GM10266 (cell line): ENCODE measurements at regions not wholly inside any gene's neighbourhood (a gene's known extent, or its start where the extent isn't known, plus 50 kb on each side); places are given as distances from the start of the nearest gene placed in this dataset.
"Not testable (repeated sequence)": the region's sequence is repeated elsewhere in the genome, so short reads cannot be mapped to it uniquely, and the experiment has no call there.

Experiments
- DNase-seq: peaks from one replicate; pipeline ENCODE4 v3.0.0; 2012; ENCODE audit errors: extremely low spot score
- TF ChIP-seq, protein P1 (sequence below): IDR thresholded peaks from 2 replicates; pipeline ENCODE4 v1.5.1; 2012; ENCODE audit warnings: mild to moderate bottlenecking, low read depth; ENCODE audit not compliant: control insufficient read depth, insufficient read depth; ENCODE audit errors: missing control alignments

DNA sequence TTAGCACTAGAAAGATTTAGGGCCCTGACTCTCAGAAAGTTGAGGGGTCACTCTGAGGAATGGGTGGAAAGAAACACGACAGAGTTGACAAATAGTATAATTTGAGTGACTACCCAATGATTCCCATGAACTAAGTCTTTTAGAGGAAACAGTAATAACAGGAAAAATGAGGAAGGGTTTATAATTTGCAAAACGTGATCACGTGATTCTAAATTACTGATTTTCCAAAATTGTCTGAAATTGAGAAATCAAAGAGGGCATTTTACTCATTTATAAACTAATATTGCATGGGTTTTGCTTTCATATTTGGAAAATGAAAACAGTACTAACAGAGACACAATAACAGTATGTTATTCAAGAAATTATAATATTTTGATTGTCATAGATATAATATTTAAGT, 1335.7 kb downstream of the PLA2G4A start:
- DNase-seq = no peak
- TF ChIP-seq, protein P1, sequence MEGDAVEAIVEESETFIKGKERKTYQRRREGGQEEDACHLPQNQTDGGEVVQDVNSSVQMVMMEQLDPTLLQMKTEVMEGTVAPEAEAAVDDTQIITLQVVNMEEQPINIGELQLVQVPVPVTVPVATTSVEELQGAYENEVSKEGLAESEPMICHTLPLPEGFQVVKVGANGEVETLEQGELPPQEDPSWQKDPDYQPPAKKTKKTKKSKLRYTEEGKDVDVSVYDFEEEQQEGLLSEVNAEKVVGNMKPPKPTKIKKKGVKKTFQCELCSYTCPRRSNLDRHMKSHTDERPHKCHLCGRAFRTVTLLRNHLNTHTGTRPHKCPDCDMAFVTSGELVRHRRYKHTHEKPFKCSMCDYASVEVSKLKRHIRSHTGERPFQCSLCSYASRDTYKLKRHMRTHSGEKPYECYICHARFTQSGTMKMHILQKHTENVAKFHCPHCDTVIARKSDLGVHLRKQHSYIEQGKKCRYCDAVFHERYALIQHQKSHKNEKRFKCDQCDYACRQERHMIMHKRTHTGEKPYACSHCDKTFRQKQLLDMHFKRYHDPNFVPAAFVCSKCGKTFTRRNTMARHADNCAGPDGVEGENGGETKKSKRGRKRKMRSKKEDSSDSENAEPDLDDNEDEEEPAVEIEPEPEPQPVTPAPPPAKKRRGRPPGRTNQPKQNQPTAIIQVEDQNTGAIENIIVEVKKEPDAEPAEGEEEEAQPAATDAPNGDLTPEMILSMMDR = no peak

DNA sequence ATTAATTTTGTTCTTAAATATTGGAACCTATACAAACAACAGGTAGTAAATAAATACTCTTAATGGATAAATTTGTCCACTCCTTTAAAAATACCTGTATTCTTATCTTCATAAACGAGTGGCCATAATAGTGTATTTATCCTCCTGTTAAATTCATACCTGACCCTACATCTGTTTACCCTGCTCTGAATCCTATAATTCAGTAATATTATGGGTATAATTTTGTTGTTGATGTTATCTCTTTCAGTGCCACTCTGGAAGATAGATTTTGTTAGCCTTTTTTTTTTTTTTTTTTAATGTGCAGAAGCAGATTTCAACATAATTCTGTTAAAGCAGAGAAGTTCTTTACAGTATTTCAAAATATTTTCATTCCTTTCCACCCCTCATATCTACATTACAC, 1337.9 kb downstream of the PLA2G4A start:
- no peak for DNase-seq
- TF ChIP-seq, protein P1 = no peak

DNA sequence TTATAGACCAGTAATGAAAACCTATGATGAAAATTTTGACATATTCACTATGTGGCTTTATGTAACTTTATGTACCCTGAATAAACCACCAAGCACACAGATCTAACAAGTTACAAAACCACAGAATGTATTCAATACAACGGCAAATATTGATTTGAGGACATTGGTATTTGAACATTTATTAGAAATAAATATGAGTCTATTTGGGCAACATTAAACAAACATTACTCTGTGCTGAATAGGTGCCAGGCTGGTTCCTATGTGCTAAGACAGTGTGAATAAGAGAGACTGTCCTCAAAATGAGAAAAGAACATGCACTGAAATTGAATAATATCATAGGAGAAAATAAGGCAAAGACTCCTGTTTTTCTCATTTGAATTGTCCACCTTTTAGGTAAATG, 1341.2 kb downstream of the PLA2G4A start:
- DNase-seq = no peak
- TF ChIP-seq, protein P1 = no peak

DNA sequence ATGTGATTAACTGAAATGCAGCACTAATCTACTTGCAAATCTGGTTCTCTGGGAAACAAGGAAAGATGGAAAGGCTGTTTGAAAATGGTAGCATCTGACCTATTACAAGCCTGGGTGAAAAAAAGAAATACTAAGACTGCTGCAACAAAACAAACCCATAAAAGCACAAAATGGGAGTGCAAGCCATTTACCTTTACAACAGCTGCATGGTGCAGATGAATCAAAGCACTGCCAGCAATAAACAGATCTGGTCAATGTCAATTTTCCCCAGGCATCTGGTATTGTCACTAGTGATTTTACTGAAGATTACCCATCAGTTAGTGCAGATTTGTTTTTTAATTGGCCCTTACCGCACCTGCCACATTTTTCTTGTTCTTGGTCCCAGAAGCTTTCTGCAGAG, 1341.7 kb downstream of the PLA2G4A start:
- DNase-seq = no peak
- TF ChIP-seq, protein P1 = no peak

DNA sequence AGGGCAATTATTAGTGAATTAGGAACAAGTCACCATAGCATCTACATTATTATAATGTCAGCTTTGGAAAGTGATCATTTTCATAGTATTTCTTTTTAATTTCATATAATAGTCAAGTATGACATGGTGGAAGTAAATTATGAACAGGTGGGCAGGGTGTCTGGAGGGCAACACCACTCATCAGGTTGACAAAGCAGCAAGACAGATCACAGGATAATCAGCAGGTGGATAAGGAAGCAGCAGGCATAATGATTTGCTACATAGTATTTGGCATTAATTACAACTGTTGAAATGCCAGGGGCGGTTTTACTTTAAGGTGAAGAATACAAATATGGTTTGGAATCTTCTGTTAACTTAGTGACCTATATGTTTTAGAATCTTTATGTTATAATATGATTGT, 1342.2 kb downstream of the PLA2G4A start:
- DNase-seq = no peak
- TF ChIP-seq, protein P1 = no peak

DNA sequence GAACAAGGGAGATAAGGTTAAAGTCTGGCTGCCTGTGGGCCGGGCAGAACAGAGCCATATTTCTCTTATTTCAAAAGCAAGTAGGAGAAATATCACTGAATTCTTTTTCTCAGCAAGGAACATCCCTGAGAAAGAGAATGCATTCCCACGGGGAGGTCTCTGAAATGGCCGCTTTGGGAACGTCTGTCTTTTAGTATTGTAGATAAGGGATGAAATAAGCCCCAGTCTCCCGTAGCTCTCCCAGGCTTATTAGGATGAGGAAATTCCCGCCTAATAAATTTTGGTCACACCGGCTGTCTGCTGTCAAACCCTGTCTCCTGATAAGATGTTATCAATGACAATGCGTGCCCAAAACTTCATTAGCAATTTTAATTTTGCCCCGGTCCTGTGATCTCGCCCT, 1353.3 kb downstream of the PLA2G4A start:
- DNase-seq = not testable (repeated sequence)

DNA sequence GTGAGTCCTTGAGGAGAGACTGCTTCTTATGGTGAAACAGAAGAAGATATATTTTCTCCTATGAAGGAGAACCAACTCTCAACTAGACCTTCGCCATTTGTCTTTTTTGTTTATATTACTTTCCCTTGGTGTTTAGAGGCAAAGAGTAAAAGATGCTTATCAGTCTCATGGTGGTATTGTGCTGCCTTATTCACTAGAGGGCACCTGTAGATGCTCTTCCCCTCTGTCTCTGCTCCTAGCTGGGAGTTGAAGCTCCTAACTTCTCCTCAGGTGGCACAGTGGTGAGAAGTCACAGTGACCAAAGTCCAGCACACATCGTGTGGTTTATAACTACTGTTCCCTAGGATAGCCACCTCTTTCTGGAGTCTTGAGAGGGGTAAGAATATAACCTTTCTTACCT, 1359.6 kb downstream of the PLA2G4A start:
- TF ChIP-seq, protein P1 = no peak
- no peak for DNase-seq

DNA sequence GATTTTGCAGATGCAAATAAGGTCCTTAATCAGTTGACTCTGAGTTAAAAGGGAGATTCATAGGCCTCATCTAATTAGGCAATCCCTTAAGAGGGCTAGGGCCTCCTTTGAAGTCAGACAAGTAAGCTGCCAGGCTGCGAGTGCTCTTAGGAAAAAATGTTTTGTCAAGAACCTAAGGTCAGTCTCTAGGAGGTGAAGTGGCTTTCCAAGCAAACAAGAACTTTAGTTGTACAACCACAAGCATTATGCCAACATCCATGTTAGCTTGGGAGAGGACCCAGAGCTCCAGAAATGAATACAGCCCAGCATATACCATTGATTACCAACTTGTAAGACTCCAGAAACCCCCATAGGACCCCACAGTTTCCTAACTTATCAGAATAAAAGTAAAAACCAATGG, 1366.2 kb downstream of the PLA2G4A start:
- TF ChIP-seq, protein P1 = no peak
- DNase-seq = no peak
